ENCODE measurements at regions not wholly inside any gene's neighbourhood (a gene's known extent, or its start where the extent isn't known, plus 50 kb on each side); places are given as distances from the start of the nearest gene placed in this dataset.

GRCh38 chr5:153088538-153088937 lies 401.9 kb upstream of the GRIA1 start:
- no TSS peak for BruUV-seq (replicated peaks)
- H3K9ac ChIP-seq (ENCODE audit: low read length) = no peak overlapping the region
- ChIA-PET CTCF (no interaction called here), POLR2A (no interaction called here), RAD21 (ENCODE audit: low non-redundant PET in 1 of 2, low total read pairs in 2 of 2, uncharacterized antibody in 2 of 2, unreplicated experiment in 2 of 2) (no interaction called here)
- ATAC-seq = no peak
- H3K36me3 ChIP-seq (ENCODE audit: control insufficient read depth in 1 of 2, insufficient read depth in 2 of 2, low read length in 2 of 2) = no peaks in the 10 kb centered on the region
- DNase-seq (ENCODE audit: low read depth, low spot score) = no peak
- no peak overlapping the region for H3K4me2 ChIP-seq (ENCODE audit: low read length)
- peaks cover 0 to 3% of the 10 kb centered on the region in 2 experiments; a peak in 2 of 4 replicates for H3K9me3 ChIP-seq (ENCODE audit: control insufficient read depth in 1 of 2, insufficient read depth in 1 of 2, low read depth in 1 of 2, low read length in 2 of 2)
- TF ChIP-seq EGR1 (IDR thresholded peaks at IDR 0.05; ENCODE audit: low read depth) = no peak
- TF ChIP-seq SRF (IDR thresholded peaks at IDR 0.05; ENCODE audit: low read depth) = no peak
- no peak for TF ChIP-seq EZH2 (IDR thresholded peaks at IDR 0.05)
- no peak for TF ChIP-seq YY1 (IDR thresholded peaks at IDR 0.05; ENCODE audit: extremely low read depth, insufficient replicate concordance, low read depth, low read length)
- TF ChIP-seq REST (IDR thresholded peaks at IDR 0.05; ENCODE audit: low read depth) = no peak
- no peak for TF ChIP-seq POLR2A (IDR thresholded peaks at IDR 0.05; ENCODE audit: borderline replicate concordance, extremely low read depth, insufficient read depth, insufficient read length)
- H3K27ac ChIP-seq (ENCODE audit: low read depth, low read length) = no peak overlapping the region
- no peaks in the 10 kb centered on the region for H4K20me1 ChIP-seq (ENCODE audit: insufficient read depth)
- no peaks in the 10 kb centered on the region for H3K27me3 ChIP-seq (ENCODE audit: insufficient read depth, low read length)
- no peak overlapping the region for H3K4me3 ChIP-seq (replicated peaks in 1 of 2; ENCODE audit: low read depth in 1 of 2, low read length in 2 of 2)
- H3K79me2 ChIP-seq (ENCODE audit: insufficient read depth, low read length) = no peaks in the 10 kb centered on the region
- intact Hi-C loops (cut with micrococcal nuclease) = no loop called here
- H3K9me2 ChIP-seq (ENCODE audit: insufficient read depth) = no peaks in the 10 kb centered on the region
- H2AFZ ChIP-seq (ENCODE audit: low read depth, low read length, poor library complexity, severe bottlenecking) = no peak overlapping the region
- H3K4me1 ChIP-seq (ENCODE audit: control insufficient read depth in 1 of 2, insufficient read depth in 2 of 2, low read length in 2 of 2) = no peaks in the 10 kb centered on the region

GRCh38 chr5:153094333-153094732 lies 396.1 kb upstream of the GRIA1 start:
- H3K27me3 ChIP-seq (ENCODE audit: insufficient read depth, low read length) = no peaks in the 10 kb centered on the region
- ChIA-PET CTCF (no interaction called here), POLR2A (no interaction called here), RAD21 (ENCODE audit: low non-redundant PET in 1 of 2, low total read pairs in 2 of 2, uncharacterized antibody in 2 of 2, unreplicated experiment in 2 of 2) (no interaction called here)
- no peak for ATAC-seq
- no peak overlapping the region for H3K27ac ChIP-seq (ENCODE audit: low read depth, low read length)
- no peak for DNase-seq (ENCODE audit: low read depth, low spot score)
- H3K36me3 ChIP-seq (ENCODE audit: control insufficient read depth in 1 of 2, insufficient read depth in 2 of 2, low read length in 2 of 2) = no peaks in the 10 kb centered on the region
- H4K20me1 ChIP-seq (ENCODE audit: insufficient read depth) = no peaks in the 10 kb centered on the region
- H3K4me2 ChIP-seq (ENCODE audit: low read length) = no peak overlapping the region
- H3K9ac ChIP-seq (ENCODE audit: low read length) = no peak overlapping the region
- no peak overlapping the region for H3K4me3 ChIP-seq (replicated peaks in 1 of 2; ENCODE audit: low read depth in 1 of 2, low read length in 2 of 2)
- BruUV-seq (replicated peaks) = no TSS peak
- no peaks in the 10 kb centered on the region for H3K79me2 ChIP-seq (ENCODE audit: insufficient read depth, low read length)
- H3K9me3 ChIP-seq (ENCODE audit: control insufficient read depth in 1 of 2, insufficient read depth in 1 of 2, low read depth in 1 of 2, low read length in 2 of 2) = no peaks in the 10 kb centered on the region; a peak in 2 of 4 replicates
- no peak overlapping the region for H2AFZ ChIP-seq (ENCODE audit: low read depth, low read length, poor library complexity, severe bottlenecking)
- no peaks in the 10 kb centered on the region for H3K4me1 ChIP-seq (ENCODE audit: control insufficient read depth in 1 of 2, insufficient read depth in 2 of 2, low read length in 2 of 2)
- intact Hi-C loops (cut with micrococcal nuclease) = no loop called here
- H3K9me2 ChIP-seq (ENCODE audit: insufficient read depth) = no peaks in the 10 kb centered on the region
- TF ChIP-seq CEBPB (IDR thresholded peaks at IDR 0.05; ENCODE audit: low read depth) (no peak), EZH2phosphoT487 (IDR thresholded peaks at IDR 0.05; ENCODE audit: borderline replicate concordance) (no peak), YY1 (IDR thresholded peaks at IDR 0.05; ENCODE audit: extremely low read depth, insufficient replicate concordance, low read depth, low read length) (no peak), JUND (IDR thresholded peaks at IDR 0.05) (no peak), CTCF (IDR thresholded peaks at IDR 0.05 in 2 of 3, conservative IDR thresholded peaks at IDR 0.05 in 1 of 3; ENCODE audit: borderline replicate concordance in 1 of 3, insufficient read depth in 1 of 3, low read depth in 2 of 3, low read length in 2 of 3) (no peak), FOSL1 (IDR thresholded peaks at IDR 0.05; ENCODE audit: low read depth) (no peak), ZFX (IDR thresholded peaks at IDR 0.05) (no peak), EGR1 (IDR thresholded peaks at IDR 0.05; ENCODE audit: low read depth) (no peak), SIN3A (IDR thresholded peaks at IDR 0.05; ENCODE audit: low read depth) (no peak), ATF3 (IDR thresholded peaks at IDR 0.05) (no peak), ZNF274 (IDR thresholded peaks at IDR 0.05; ENCODE audit: low read depth, low read length) (no peak), SP1 (IDR thresholded peaks at IDR 0.05; ENCODE audit: low read depth) (no peak), ELF1 (IDR thresholded peaks at IDR 0.05; ENCODE audit: borderline replicate concordance, low read depth) (no peak), RAD21 (IDR thresholded peaks at IDR 0.05; ENCODE audit: low read depth) (no peak)
